Brain microvascular endothelial cell (primary cell): ENCODE measurements at regions not wholly inside any gene's neighbourhood (a gene's known extent, or its start where the extent isn't known, plus 50 kb on each side); places are given as distances from the start of the nearest gene placed in this dataset.

ENCODE experiments used
- DNase-seq: peaks from one replicate; pipeline ENCODE4 v3.0.0-alpha.2; 2020
- H3K27ac ChIP-seq: fragments of 250-450 bp; sonication (Bioruptor Pico); 2 replicates; pipeline ENCODE4 v1.5.1; 2020; ENCODE audit warnings: mild to moderate bottlenecking, moderate library complexity
- H3K27me3 ChIP-seq: fragments of 250-450 bp; sonication (Bioruptor Pico); replicated peaks from 2 replicates; pipeline ENCODE4 v1.5.1; 2020; ENCODE audit warnings: mild to moderate bottlenecking
- H3K36me3 ChIP-seq: fragments of 250-450 bp; sonication (Bioruptor Pico); replicated peaks from 2 replicates; pipeline ENCODE4 v1.5.1; 2020; ENCODE audit warnings: mild to moderate bottlenecking
- H3K4me3 ChIP-seq: 2 replicates; pipeline ENCODE4 v1.5.1; 2011; ENCODE audit warnings: low read depth, mild to moderate bottlenecking, control low read depth, low read length, moderate library complexity
- CTCF ChIP-seq: IDR thresholded peaks from 2 replicates; pipeline ENCODE4 v1.5.1; 2011; ENCODE audit warnings: low read depth, mild to moderate bottlenecking, moderate library complexity, low read length, control low read depth, inconsistent platforms; ENCODE audit errors: missing control alignments
- in situ Hi-C: cut with HindIII; loops from 2 replicates; pipeline ENCODE4 v1.10.0; 2017; ENCODE audit warnings: low sequenced_read_pairs, low pct_ligation_motif_present

- no peaks in the 10 kb centered on the region for H3K36me3 ChIP-seq
- TF ChIP-seq CTCF: no peak
- in situ Hi-C loops: no loop called here
- no peak overlapping the region for H3K27ac ChIP-seq
- H3K27me3 ChIP-seq: no peaks in the 10 kb centered on the region
- no peak for DNase-seq
- no peak overlapping the region for H3K4me3 ChIP-seq
Measured at GRCh38 chr4:120399826-120400225, 333.2 kb upstream of the MAD2L1 start.

GRCh38 chr4:120395746-120396145 is 329.1 kb upstream of the MAD2L1 start:
- no peak for DNase-seq
- Histone ChIP-seq H3K27me3 (no peaks in the 10 kb centered on the region), H3K36me3 (no peaks in the 10 kb centered on the region), H3K27ac (no peak overlapping the region), H3K4me3 (no peak overlapping the region)
- in situ Hi-C loops: no loop called here
- no peak for TF ChIP-seq CTCF

- no peak for TF ChIP-seq CTCF
- H3K36me3 ChIP-seq: no peaks in the 10 kb centered on the region
- no peaks in the 10 kb centered on the region for H3K27me3 ChIP-seq
- H3K27ac ChIP-seq: no peak overlapping the region
- in situ Hi-C loops: no loop called here
- H3K4me3 ChIP-seq: no peak overlapping the region
- no peak for DNase-seq
Measured at GRCh38 chr4:120355881-120356280, 289.2 kb upstream of the MAD2L1 start.

DNA sequence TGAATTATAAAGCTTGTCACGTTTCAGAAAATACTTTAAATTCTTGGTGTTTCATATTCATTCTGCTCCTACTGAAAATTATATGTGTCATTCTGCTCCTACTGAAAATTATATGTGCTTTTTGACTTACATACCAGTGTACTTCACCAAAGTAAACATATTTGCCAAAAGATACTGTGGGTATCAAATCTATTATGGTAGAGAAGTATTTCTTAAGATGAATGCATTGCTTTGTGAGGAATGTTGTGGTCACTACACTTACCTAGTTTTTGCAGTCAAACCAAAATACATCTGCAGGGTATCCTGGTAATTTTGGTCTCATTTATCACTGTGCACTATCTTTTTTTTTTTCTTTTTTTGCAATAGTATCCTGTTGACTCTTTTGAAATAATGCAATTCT is 287.7 kb upstream of the MAD2L1 start:
- Histone ChIP-seq H3K36me3 (no peaks in the 10 kb centered on the region), H3K27ac (no peak overlapping the region), H3K4me3 (no peak overlapping the region), H3K27me3 (no peaks in the 10 kb centered on the region)
- in situ Hi-C loops: no loop called here
- TF ChIP-seq CTCF: no peak
- DNase-seq: no peak

DNA sequence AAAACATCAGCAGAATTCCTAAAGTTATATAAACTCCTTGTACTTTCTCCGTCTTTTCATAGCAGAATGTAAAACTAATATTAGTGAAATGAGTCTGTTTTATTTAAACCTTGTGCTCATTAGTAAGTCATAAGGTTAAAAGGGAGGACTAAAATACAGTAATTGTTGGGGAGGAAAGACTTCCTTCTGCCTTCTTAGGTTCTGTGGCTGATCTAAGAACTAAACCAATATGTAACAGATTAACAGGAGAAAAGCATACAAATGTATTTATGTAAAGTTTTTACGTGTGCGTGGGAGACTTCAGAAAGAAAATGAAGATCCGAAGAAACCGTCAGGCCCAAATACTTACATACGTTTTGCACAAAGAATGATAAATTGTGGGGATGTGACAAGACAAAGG is 286.6 kb upstream of the MAD2L1 start:
- no peaks in the 10 kb centered on the region for H3K36me3 ChIP-seq
- no peak for DNase-seq
- in situ Hi-C loops: no loop called here
- H3K4me3 ChIP-seq: no peak overlapping the region
- H3K27me3 ChIP-seq: no peaks in the 10 kb centered on the region
- H3K27ac ChIP-seq: no peak overlapping the region
- TF ChIP-seq CTCF: no peak

DNA sequence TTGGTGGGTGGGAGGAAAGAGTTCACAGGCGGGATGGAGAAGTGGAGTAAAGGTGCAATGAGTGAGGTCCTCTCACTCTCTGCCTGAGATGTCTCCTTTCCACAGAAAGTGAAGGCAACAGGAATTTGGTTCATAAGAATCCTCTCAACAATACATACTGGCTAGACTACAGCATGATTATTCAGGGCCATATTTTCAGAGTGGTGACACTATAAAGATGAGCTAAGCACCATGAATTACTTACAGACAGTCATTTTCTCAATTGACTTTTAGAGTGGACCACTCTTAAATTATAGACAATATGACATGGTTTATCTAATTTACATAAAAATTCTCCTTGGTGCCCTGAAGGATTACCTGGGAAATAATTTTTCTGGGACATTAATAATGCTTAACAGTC is 286.1 kb upstream of the MAD2L1 start:
- no peaks in the 10 kb centered on the region for H3K27me3 ChIP-seq
- H3K36me3 ChIP-seq: no peaks in the 10 kb centered on the region
- no peak for TF ChIP-seq CTCF
- no peak for DNase-seq
- H3K4me3 ChIP-seq: no peak overlapping the region
- in situ Hi-C loops: no loop called here
- H3K27ac ChIP-seq: no peak overlapping the region
